T-helper 2 cell (primary cell): ENCODE measurements at regions not wholly inside any gene's neighbourhood (a gene's known extent, or its start where the extent isn't known, plus 50 kb on each side); places are given as distances from the start of the nearest gene placed in this dataset.
"Not testable (repeated sequence)": the region's sequence is repeated elsewhere in the genome, so short reads cannot be mapped to it uniquely, and the experiment has no call there.

Source experiments
- DNase-seq, 5 experiments: peaks; one replicate each; pipeline versions ENCODE4 v3.0.0 to v3.0.0-alpha.2; 2012 to 2022

DNA sequence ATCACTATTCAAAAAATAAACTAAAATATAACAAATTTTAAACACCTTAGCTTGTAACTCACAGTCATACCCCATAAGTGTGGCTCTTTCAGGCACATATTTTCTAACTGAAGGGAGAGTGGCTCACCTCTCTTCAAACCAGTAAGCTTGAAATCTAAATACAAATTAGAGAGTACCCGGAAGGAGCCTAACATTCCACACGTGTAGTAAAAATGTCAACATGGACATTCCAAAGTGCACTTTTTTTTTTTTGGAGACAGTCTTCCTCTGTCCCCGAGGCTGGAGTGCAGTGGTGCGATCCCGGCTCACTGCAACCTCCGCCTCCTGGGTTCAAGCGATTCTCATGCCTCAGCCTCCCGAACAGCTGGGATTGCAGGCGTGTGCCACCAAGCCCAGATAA is 275.6 kb upstream of the ADGRL2 start:
- no peak for DNase-seq

DNA sequence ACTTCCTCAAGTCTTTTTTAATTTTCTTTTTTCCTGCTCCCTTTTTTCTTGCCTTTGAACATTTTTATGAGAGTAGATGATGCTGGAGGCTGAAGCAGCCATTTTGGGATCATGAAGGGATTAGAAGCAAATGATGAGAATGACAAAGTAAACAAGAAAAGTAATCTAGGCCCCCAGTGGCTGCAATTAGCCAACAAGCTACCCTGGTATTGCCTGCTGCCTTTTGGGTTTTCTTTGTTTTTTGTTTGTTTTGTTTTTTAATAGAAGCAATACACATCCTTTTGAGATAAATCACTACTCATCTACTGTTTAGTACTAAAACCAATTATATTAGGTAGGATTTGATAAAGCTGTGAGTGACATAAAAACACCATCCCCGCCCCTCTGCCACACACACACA is 280.7 kb upstream of the ADGRL2 start:
- no peak for DNase-seq

- no peak for DNase-seq
Observed at GRCh38 chr1:81517987-81518386, 282.7 kb upstream of the ADGRL2 start.

GRCh38 chr1:81513796-81514354 is 286.9 kb upstream of the ADGRL2 start:
- no peak for DNase-seq

- DNase-seq = no peak
Observed at GRCh38 chr1:81512252-81513003, 288.3 kb upstream of the ADGRL2 start.

GRCh38 chr1:81511281-81511680 is 289.5 kb upstream of the ADGRL2 start:
- no peak for DNase-seq

DNA sequence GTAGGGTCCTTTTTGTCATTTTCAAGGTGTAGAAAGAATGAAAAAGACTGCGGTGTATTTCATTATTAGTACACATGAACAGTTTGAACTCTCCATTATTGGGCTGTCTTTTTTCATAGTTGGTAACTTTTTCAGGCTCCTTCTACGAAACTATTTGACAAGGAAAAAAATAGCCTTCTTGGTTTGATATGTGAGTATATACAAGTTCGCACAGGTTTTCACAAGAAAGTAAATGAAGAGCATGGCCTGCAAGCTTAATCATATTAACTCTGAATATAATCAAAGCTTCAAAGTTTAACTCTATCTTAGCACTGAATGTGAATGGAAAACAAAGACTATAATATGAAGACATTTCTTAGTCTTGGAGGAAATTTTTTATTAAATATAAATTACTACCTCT is 290.0 kb upstream of the ADGRL2 start:
- DNase-seq = no peak

DNA sequence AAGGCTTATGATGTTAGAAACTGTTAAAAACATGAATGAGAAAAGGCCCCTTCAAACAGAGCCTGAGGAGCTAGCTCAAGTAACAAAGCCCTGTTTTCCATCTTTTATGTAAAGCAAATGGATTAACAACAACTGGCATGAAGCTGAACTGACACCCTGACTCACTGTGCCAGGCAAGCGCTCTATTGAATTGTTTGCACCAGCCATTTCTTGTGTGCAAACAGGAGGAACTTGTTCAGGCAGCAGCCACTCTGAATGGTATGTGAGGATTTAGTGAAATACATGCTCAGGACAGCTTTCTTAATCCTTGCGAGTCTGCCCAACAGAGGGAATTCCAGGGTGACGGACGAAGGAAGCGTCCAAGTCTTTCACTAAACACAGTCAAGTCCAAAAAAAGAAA is 291.1 kb upstream of the ADGRL2 start:
- DNase-seq = no peak

DNA sequence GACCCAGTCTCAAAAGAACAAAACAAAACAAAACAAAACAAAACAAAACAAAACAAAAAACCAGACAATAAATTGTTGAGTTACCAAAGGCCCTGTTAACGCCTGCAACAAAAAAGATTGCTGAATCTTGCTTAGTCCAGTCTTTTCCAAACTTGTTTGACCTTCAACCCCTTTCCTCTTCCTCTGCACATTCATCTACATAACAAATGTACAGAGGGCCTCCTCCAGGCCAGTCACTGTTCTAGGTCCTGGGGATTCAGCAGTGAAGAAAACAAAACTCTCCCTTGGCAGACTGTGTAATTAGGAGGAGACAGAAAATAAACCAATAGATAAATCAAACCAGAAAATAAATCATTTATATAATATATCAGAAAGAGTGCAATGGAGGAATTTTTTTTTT is 294.0 kb upstream of the ADGRL2 start:
- no peak for DNase-seq

- no peak for DNase-seq
Observed at GRCh38 chr1:81505831-81506230, 294.9 kb upstream of the ADGRL2 start.

DNA sequence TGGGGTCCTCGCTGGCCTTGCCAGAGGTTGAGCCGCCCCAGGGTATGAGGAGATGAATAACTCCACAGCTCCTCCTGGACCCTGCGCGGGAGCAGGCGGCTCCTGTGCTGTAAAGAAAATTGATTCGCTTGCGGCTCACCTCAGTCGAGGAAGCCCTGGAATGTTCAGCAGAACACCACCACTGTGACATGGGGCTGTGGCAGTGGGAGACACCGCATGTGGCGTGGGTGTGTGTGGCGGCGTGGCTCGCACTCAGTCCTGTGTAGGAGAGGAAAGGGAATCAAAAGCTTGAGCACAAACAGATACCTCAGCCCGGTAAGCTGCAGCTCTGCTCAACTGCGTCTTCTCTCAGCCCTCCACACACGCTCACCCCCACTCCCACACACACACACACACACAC is 295.9 kb upstream of the ADGRL2 start:
- not testable (repeated sequence) for DNase-seq

DNA sequence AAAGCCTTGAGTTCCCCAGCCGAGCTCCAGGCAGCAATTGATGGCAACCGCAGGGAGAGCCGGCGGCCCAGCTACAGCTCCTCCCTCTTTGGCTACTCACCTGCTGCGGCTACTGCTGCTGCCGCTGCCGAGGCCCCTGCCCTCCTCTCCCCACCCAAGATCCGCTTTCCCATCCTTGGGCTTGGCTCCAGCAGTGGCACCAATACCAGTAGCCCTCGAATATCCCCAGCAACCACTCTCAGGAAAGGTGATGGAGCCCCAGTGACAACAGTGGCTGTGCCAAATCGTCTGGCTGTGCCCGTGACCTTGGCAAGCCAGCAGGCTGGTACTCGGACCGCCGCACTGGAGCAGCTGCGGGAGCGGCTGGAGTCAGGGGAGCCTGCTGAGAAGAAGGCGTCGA is 298.0 kb upstream of the ADGRL2 start:
- not testable (repeated sequence) for DNase-seq

DNA sequence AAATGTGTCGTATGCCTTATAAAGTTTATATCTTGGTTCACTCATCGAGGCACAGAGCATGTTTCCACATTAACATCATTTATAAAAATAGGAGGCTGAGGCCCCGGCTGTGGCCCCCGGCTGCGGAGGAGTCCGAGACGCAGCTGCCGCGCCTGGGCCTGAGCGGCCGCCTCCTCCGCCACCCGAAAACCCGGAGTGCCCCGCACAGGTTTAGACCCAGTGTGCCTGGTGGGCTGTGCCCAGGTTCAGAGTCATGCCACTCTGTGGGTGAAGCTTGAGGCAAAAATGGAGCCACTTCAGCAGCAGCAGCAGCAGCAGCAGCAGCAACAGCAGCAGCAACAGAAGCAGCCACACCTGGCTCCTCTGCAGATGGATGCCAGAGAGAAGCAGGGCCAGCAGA is 299.2 kb upstream of the ADGRL2 start:
- DNase-seq = not testable (repeated sequence)

DNA sequence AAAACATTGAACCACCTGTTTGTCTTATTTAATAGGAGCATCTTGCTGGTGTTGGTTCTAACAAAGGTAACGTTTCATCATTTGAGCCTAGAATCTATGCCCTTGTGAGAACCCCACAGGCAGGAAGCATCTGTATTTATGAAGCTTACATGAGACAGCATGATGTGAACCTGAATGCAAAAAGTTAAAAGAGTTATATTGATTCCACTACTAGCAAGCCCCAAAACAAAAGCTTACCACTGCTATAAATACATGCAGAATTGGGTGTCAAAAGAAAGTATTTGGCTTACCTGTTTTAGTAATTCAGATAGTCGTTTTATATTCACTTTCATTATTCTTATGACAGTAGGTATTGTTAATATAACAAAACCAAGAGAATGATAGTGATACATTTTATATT is 301.2 kb upstream of the ADGRL2 start:
- DNase-seq = no peak

- DNase-seq = no peak
Observed at GRCh38 chr1:81498471-81499462, 302.0 kb upstream of the ADGRL2 start.

DNA sequence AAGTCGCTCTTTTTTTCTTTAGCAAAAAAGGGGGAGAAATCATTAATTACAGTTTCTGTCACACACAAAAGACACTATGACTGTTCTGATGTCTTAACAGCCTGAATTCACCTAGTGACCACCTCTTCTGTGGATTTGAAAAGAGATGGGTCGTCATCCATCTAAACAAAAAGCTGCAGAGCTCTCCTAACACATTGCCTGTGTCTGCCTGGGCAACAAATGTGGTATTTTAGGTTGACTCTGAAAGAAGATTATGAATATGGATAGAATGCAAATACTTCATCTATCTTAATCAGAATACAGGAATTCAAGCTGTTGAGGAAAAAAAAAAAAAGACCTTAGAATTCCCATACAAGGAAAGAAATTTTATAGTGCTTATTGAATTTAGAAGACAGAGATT is 304.4 kb upstream of the ADGRL2 start:
- no peak for DNase-seq

GRCh38 chr1:81493102-81493869 is 307.4 kb upstream of the ADGRL2 start:
- DNase-seq = no peak

- DNase-seq = no peak
Observed at GRCh38 chr1:81492628-81493027, 308.1 kb upstream of the ADGRL2 start.

DNA sequence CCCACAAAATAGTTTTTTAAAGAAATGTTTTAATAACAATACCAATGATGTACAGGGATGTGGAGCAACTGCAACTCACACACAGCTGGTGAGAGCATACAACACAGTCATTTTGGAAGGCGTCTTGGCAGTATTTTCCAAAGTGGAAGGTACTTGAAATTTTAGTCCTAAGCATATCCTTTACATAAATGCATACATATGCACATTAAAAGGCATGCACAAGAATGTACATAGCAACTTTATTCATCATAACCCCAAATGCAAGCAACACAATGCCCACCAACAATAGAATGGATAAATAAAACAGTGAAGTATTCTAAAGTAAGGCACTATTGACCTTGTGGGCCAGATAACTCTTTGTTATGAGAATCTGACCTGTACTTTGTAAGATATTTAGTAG is 310.1 kb upstream of the ADGRL2 start:
- no peak for DNase-seq

- DNase-seq = no peak
Observed at GRCh38 chr1:81489372-81489934, 311.3 kb upstream of the ADGRL2 start.

DNA sequence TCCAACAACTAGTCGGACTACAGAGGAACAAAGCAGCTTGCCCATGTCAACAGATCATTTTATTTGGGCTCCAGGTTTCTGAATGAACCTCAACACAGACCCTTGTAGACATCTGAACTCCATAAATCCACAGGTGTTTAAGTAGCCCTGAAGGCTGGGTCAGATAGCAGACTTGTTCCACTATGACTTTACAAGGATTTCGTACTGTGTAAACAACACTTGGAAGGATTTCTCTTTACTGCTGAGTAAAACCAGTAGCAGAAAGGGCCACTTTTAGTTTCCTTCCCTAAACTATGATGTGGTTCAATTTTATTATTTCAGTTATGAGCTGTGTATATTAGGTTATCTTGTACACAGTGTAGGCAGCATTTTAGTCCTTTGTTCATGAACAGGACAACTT is 316.4 kb upstream of the ADGRL2 start:
- DNase-seq = no peak

- DNase-seq = no peak
Observed at GRCh38 chr1:81478219-81478618, 322.5 kb upstream of the ADGRL2 start.
